HG03521 (cell line): ENCODE measurements at regions not wholly inside any gene's neighbourhood (a gene's known extent, or its start where the extent isn't known, plus 50 kb on each side); places are given as distances from the start of the nearest gene placed in this dataset.

Source experiments
- ATAC-seq: cut with Tn5 transposase; IDR thresholded peaks from one replicate; pipeline ENCODE4 v1.9.1; 2021; ENCODE audit warnings: mild to moderate bottlenecking, moderate library complexity; ENCODE audit not compliant: unreplicated experiment

DNA sequence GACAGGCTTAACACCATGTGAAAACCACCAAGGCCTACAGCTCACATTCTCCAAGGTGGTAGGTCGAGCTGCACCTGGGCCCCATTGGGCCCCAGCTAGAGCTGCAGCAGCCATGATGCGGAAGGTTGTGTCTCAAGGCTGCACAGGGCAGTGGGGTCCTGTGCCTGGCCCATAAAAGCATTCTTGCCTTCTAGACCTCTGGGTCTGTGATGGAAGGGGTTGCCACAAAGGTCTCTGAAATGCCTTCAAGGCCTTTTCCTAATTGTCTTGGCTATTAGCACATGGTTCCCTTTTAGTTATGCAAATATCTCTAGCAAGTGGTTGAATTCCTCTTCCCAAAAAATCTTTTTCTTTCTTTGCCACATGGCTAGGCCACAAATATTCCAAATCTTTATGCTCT, 52.5 kb upstream of the C11orf58 start:
- no peak for ATAC-seq

DNA sequence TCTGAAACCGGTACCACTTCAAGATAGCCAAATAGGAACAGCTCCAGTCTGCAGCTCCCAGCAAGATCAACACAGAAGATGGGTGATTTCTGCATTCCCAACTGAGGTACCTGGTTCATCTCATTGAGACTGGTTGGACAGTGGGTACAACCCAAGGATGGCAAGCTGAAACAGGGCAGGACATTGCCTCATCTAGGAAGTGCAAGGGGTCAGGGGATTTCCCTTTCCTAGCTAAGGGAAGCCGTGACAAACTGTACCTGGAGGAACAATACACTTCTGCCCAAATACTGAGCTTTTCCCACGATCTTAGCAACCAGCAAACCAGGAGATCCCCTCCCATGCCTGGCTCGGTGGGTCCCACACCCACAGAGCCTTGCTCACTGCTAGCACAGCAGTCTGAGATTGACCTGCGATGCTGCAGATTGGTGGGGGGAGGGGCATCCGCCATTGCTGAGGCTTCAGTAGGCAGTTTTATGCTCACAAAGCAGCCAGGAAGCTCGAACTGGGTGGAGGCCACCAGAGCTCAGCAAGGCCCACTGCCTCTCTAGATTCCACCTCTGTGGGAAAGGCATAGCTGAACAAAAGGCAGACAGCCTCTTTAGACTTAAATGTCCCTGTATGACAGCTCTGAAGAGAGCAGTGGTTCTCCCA, 59.9 kb upstream of the C11orf58 start:
- no peak for ATAC-seq

DNA sequence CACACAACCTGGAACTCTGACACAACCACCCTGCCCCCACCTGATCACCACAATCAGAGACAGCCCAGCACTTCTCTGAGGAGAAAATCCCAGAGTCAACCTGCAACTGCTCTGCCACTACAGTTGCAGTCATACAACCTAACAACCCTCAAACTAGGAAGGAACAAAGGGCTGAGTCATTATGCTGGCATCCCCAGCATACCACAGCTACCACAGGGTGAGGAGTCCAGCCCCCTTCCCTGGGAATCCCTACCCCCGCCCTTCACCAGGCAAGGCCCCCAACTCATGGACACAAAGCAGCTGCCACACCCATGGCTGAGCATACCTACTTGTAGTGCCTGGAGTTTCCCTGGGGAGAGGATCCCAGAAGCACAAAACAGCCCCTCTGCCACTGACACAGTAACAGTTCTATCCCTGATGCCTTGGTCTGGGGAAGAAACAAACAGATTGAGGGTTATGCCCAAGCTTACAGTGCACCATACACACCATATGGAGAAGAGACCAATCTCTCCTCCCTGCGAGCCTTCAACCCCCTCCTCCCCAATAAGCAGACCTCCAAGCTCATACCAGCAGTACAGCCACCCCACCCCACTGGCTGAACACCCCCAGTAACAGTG, 68.5 kb upstream of the C11orf58 start:
- no peak for ATAC-seq

GRCh38 chr11:16632295-16633200, 105.9 kb upstream of the C11orf58 start:
- ATAC-seq, result peak; percentile 51

DNA sequence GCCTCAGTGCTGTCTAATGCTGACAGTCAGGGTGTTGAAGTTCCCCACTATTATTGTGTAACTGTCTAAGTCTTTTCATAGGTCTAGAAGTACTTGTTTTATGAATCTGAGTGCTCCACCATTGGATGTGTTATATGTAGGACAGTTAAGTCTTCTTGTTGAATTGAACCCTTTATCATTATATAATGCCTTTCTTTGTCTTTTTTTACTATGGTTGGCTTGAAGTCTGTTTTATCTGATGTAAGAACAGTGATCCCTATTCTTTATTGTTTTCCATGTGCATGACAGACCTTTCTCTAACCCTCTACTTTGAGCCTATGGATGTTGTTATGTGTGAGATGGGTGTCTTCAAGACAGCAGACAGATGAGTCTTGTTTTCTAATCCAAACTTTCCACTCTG, 107.8 kb upstream of the C11orf58 start:
- ATAC-seq, result no peak

GRCh38 chr11:16618431-16618830, 120.0 kb upstream of the C11orf58 start:
- ATAC-seq, result no peak

GRCh38 chr11:16615480-16615879, 123.0 kb upstream of the C11orf58 start:
- no peak for ATAC-seq

- ATAC-seq, result peak; percentile 99
These were observed 124.7 kb upstream of the C11orf58 start for GRCh38 chr11:16613512-16614381.

DNA sequence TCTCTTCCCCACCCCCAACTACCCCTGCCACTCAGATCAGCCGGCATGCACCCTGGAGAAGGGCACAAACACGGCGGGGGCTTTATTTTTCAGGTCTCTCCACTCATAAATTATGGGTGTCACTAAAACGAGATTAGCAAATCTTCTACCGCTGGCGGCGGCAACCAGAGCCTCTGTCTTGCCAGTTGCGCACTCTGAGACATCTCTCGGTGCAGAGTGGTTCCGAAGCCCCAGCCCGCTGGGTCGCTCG, 125.3 kb upstream of the C11orf58 start:
- no peak for ATAC-seq

DNA sequence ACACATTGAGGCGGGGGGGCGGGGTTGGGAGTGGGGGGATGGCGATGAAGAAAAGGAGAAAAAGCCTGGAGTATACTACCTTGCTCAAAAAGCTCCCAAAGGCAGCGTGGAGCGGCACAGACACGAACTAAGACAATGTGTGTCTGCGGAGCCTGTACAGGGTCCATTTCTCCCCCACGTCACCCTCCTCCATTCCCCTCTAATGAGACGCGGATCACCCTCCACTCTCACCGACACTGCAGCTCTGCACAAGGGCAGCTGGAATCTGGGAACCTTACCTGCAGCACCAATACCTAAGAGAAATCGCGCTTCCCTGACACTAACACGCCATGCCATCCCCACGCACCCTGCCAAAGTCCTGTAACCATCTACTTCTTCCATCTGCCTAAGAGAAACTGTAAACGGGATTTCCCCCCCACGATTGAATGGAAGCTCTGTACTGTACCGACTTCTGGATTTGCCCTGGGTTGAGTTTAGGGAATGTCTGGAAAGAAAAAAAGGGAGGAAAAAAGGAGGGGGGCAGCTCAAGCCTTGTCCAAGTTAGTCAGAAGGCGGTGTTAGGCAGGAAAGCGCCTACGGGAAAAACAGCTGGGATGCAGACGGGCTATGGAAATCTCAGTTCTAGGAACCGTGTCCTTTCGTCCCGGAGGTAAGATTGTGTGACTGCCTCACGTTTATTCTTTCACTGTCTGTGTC, 125.7 kb upstream of the C11orf58 start:
- ATAC-seq, result no peak

GRCh38 chr11:16611926-16612565, 126.4 kb upstream of the C11orf58 start:
- no peak for ATAC-seq

- ATAC-seq, result no peak
These were observed 127.0 kb upstream of the C11orf58 start for GRCh38 chr11:16611401-16611921.

GRCh38 chr11:16610738-16611388, 127.6 kb upstream of the C11orf58 start:
- no peak for ATAC-seq

DNA sequence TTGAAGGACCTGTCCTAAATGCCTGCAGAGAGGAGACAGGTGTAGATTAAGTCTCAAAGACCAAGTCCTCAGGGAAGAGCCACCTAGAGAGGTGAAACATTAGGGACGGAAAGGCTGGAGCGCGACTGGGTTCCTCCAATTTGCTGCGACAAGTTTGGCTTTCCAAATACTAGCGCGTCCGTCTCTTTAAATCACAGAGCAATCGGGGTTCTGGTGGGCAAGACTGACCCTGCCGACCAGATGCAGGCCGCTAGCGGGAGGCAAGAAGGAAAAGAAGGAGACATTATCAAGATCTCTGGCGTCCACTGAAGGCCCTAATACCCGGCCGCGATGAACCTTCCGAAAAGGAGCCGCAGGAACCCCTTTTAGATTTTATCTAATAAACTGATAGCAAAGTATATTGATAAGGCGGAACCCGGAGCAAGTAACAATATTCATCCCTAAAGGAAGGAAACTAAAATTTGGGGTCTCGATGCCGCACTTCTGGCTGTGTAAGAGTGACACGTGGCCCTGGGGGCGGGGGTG, 128.2 kb upstream of the C11orf58 start:
- no peak for ATAC-seq

DNA sequence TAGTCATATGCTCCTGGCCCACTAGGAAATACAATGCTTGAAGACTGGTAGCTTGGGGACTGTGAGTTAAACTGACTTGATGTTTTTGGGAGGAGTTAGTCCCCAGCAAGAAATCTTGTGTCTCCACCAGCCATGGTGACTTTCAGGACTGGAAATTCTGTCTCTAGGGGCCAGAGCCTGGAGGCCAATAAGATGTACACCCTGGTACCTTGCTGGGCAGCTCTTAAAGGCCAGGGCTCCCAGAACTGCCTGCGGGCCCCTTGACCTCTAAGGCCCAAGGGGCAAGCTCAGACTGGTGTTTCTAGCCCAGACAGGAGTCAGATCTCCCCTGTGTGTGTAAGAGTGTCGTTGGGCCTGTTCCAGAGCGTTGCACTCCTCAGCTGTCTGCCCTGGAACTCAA, 128.7 kb upstream of the C11orf58 start:
- no peak for ATAC-seq

DNA sequence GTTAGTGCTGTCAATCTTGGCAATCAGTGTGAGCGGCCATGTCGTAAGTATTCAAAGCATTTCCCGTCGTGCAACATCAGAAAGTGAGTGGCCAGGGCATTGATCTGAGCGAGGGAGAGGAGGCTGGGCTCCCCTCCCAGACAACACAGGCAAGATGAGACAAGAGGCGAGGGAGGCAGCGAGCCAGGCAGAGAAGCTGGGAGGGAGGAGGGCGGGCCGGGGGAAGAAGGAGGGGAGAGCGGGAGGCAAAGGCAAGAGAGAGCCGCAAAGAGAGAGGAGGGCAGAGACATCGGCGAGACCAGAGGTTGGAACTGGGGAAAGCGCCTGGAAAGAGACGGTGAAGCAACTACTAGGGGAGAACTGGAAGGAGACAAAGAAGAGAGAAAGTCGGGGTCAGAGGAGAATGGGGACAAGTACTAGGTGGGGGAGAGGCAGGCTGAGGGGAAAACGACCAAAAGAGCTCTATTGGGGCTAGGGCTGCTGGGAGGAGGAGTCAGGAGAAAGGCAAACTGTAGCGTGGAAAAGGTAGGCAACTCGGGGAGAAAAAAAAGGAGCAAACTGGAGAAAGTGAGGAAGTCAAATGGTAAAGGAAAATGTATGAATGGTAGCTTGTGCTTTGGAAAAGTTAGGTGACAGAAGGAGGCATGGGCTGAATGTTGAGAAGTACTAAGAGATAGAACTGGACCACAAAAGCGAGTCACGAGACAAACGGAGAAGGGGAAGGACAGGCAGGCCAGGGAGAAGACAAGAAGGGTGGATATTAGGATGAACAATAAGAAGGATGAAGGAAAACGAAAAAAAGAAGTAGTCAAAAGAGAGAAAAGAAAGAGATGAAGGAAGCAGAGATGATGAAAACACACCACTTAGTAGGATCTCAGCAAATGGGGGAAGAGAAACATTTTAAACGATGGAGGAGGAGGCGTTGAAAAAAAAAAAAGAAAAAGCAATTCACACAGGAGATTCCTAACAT, 130.5 kb upstream of the C11orf58 start:
- no peak for ATAC-seq

DNA sequence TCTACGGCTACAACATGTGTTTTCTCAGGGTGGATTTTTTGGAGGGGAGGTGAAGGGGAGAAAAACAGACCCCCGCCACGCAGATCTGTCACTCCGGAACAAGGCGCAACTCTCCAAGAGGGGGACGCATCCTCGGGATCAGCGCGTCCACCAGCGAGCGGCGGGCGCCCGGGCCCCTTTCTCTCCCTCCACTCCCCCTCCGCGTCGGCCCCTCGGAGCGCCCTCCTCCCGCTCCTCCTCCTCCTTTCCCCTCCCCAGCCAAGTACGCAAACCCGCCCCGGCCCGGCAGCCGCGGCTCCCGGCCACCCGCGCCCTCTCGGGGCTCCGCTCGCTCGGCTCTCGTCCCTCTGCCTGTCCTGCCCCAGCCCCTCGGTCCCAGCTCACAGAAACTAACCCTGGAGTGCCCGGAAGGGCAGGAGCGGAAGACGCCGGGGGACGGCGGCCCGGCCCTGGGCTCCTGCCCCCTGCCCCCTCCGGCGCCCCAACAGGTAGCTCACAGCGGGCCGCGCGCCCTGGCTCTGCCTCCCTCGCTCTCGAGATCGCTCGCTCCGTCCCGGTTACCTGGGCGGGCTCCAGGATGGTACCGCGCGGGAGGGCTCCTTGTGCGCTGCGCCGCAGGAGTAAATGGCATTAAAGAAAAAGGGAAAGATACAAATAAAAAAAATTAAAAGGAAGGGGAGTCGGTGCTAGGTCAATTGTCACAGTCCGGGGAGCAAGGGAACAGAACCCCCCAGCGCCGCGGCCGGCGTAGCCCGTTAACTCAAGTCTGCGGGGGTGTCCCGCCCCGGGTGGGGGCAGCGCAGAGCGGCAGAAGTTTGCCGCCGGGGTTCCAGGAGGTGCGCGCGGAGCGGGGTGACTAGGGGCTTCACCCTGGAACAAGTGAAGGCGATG, 131.4 kb upstream of the C11orf58 start:
- ATAC-seq, result no peak
